Gastroesophageal sphincter (tissue), 4 donors: ENCODE measurements at regions not wholly inside any gene's neighbourhood (a gene's known extent, or its start where the extent isn't known, plus 50 kb on each side); places are given as distances from the start of the nearest gene placed in this dataset.
"Not testable (repeated sequence)": the region's sequence is repeated elsewhere in the genome, so short reads cannot be mapped to it uniquely, and the experiment has no call there.

ENCODE experiments used
- ATAC-seq: fragments of 150-250 bp; one replicate; pipeline ENCODE4 v1.9.1; 2016; ENCODE audit warnings: mild to moderate bottlenecking, moderate library complexity
- H3K27ac ChIP-seq, 4 donors: fragments of 200-600 bp; sonication (generic) in 3 of 4; 1 replicate in 3 of 4; 2 replicates in 1 of 4; pipeline ENCODE4 v1.5.1; 2016 to 2019
- H3K27me3 ChIP-seq: fragments of 200-600 bp; sonication (generic); one replicate; pipeline ENCODE4 v1.5.1; 2019
- H3K36me3 ChIP-seq, 2 donors: fragments of 200-600 bp; sonication (generic); one replicate each; pipeline ENCODE4 v1.5.1; 2019; ENCODE audit warnings: control low read depth in 1 of 2
- H3K4me1 ChIP-seq, 3 donors: fragments of 200-600 bp; sonication (generic); 1 replicate in 2 of 3; 2 replicates in 1 of 3; pipeline ENCODE4 v1.5.1; 2016 to 2019; ENCODE audit warnings: control low read depth in 2 of 3
- H3K4me3 ChIP-seq, 2 donors: fragments of 200-600 bp; sonication (generic); one replicate each; pipeline ENCODE4 v1.5.1; 2019; ENCODE audit warnings: mild to moderate bottlenecking in 1 of 2, moderate library complexity in 1 of 2
- H3K9me3 ChIP-seq, 3 donors: fragments of 200-600 bp; sonication (generic); one replicate each; pipeline ENCODE4 v1.5.1; 2017 to 2019; ENCODE audit warnings: control low read depth in 2 of 3
- CTCF ChIP-seq, 4 experiments: fragments of 200-600 bp in 2 of 4; fragments of 450-650 bp in 2 of 4; sonication (generic) in 1 of 4; IDR thresholded peaks; one replicate each; pipeline ENCODE4 v1.5.1; 2017 to 2019; ENCODE audit warnings: antibody characterized with exemption in 4 of 4, mild to moderate bottlenecking in 2 of 4, moderate library complexity in 2 of 4
- EP300 ChIP-seq: sonication (generic); formaldehyde crosslinking; IDR thresholded peaks from one replicate; pipeline ENCODE4 v1.6.1; 2017; ENCODE audit warnings: antibody characterized with exemption, mild to moderate bottlenecking
- POLR2A ChIP-seq, 2 donors: fragments of 450-650 bp; IDR thresholded peaks; one replicate each; pipeline ENCODE4 v1.6.1; 2017; ENCODE audit warnings: antibody characterized with exemption in 2 of 2, mild to moderate bottlenecking in 2 of 2, moderate library complexity in 1 of 2
- POLR2AphosphoS5 ChIP-seq: sonication (generic); formaldehyde crosslinking; IDR thresholded peaks from one replicate; pipeline ENCODE4 v1.6.1; 2017; ENCODE audit warnings: antibody characterized with exemption
- WGBS, 2 donors: methylation state at CpG; one replicate each; pipeline ENCODE4 v1.1.5; 2018; ENCODE audit warnings: low coverage in 1 of 2; 5-methylcytosine and 5-hydroxymethylcytosine counted together

GRCh38 chrX:138986866-138987265 lies 275.3 kb upstream of the FGF13 start:
- no peaks in the 10 kb centered on the region for H3K4me1 ChIP-seq
- H3K9me3 ChIP-seq: no peaks in the 10 kb centered on the region
- 92% methylated on average over 1 of the region's 1 CpG; no CpG with 5 or more reads in 1 of the 2 donors for WGBS, 2 donors
- no peak for TF ChIP-seq CTCF (IDR thresholded peaks at IDR 0.05)
- TF ChIP-seq EP300: no peak
- no peak for TF ChIP-seq POLR2AphosphoS5
- no peak for TF ChIP-seq POLR2A (IDR thresholded peaks at IDR 0.05)
- H3K27me3 ChIP-seq: no peaks in the 10 kb centered on the region
- no peaks in the 10 kb centered on the region for H3K36me3 ChIP-seq
- H3K27ac ChIP-seq: no peak overlapping the region
- no peak for ATAC-seq
- H3K4me3 ChIP-seq: no peak overlapping the region

GRCh38 chrX:138986235-138986634 lies 274.7 kb upstream of the FGF13 start:
- TF ChIP-seq POLR2AphosphoS5: no peak
- no peak for TF ChIP-seq EP300
- TF ChIP-seq CTCF (IDR thresholded peaks at IDR 0.05): no peak
- no peak for TF ChIP-seq POLR2A (IDR thresholded peaks at IDR 0.05)
- no peaks in the 10 kb centered on the region for H3K27me3 ChIP-seq
- H3K4me3 ChIP-seq: no peak overlapping the region
- H3K27ac ChIP-seq: no peak overlapping the region
- H3K4me1 ChIP-seq: no peaks in the 10 kb centered on the region
- H3K36me3 ChIP-seq: no peaks in the 10 kb centered on the region
- no peak for ATAC-seq
- 40 to 90% methylated on average over 1 to 2 of the region's 3 CpGs for whole genome bisulfite sequencing, 2 donors
- no peaks in the 10 kb centered on the region for H3K9me3 ChIP-seq

GRCh38 chrX:138982365-138982764 lies 270.8 kb upstream of the FGF13 start:
- Histone ChIP-seq H3K9me3 (no peaks in the 10 kb centered on the region), H3K4me1 (no peaks in the 10 kb centered on the region), H3K36me3 (no peaks in the 10 kb centered on the region), H3K27me3 (no peaks in the 10 kb centered on the region), H3K4me3 (no peak overlapping the region), H3K27ac (no peak overlapping the region)
- TF ChIP-seq CTCF (IDR thresholded peaks at IDR 0.05) (no peak), POLR2AphosphoS5 (no peak), EP300 (no peak), POLR2A (IDR thresholded peaks at IDR 0.05) (no peak)
- WGBS, 2 donors: 56 to 80% methylated on average over 1 to 3 of the region's 4 CpGs
- no peak for ATAC-seq

GRCh38 chrX:138964501-138964900 lies 253.0 kb upstream of the FGF13 start:
- Histone ChIP-seq H3K9me3 (no peaks in the 10 kb centered on the region), H3K36me3 (no peaks in the 10 kb centered on the region), H3K27me3 (no peaks in the 10 kb centered on the region), H3K4me1 (no peaks in the 10 kb centered on the region), H3K27ac (no peak overlapping the region), H3K4me3 (no peak overlapping the region)
- TF ChIP-seq POLR2A (IDR thresholded peaks at IDR 0.05) (no peak), EP300 (no peak), POLR2AphosphoS5 (no peak), CTCF (IDR thresholded peaks at IDR 0.05) (no peak)
- 58 to 67% methylated on average over 1 to 3 of the region's 4 CpGs for WGBS, 2 donors
- no peak for ATAC-seq

GRCh38 chrX:138962419-138962818 lies 250.9 kb upstream of the FGF13 start:
- not testable (repeated sequence) for H3K4me3 ChIP-seq, H3K27me3 ChIP-seq, H3K27ac ChIP-seq, H3K36me3 ChIP-seq, H3K9me3 ChIP-seq, H3K4me1 ChIP-seq, ATAC-seq
- 68 to 82% methylated on average over 2 to 3 of the region's 3 CpGs for WGBS, 2 donors

GRCh38 chrX:138954976-138955375 lies 243.5 kb upstream of the FGF13 start:
- Histone ChIP-seq H3K4me1 (no peaks in the 10 kb centered on the region), H3K27ac (no peak overlapping the region), H3K4me3 (no peak overlapping the region), H3K27me3 (no peaks in the 10 kb centered on the region), H3K36me3 (no peaks in the 10 kb centered on the region), H3K9me3 (no peaks in the 10 kb centered on the region)
- 39 to 47% methylated on average over 2 to 4 of the region's 5 CpGs for WGBS, 2 donors
- ATAC-seq: no peak
- TF ChIP-seq POLR2AphosphoS5 (no peak), CTCF (IDR thresholded peaks at IDR 0.05) (no peak), EP300 (no peak), POLR2A (IDR thresholded peaks at IDR 0.05) (no peak)
